HG03139 (cell line): ENCODE measurements at regions not wholly inside any gene's neighbourhood (a gene's known extent, or its start where the extent isn't known, plus 50 kb on each side); places are given as distances from the start of the nearest gene placed in this dataset.
"Not testable (repeated sequence)": the region's sequence is repeated elsewhere in the genome, so short reads cannot be mapped to it uniquely, and the experiment has no call there.

Source experiments
- ATAC-seq: cut with Tn5 transposase; IDR thresholded peaks from one replicate; pipeline ENCODE4 v1.9.1; 2021; ENCODE audit not compliant: unreplicated experiment

- ATAC-seq: no peak
These were observed 319.8 kb downstream of the HINT1 start for GRCh38 chr5:130845049-130845765.

GRCh38 chr5:130836729-130837649 is 328.1 kb downstream of the HINT1 start:
- ATAC-seq: peak; percentile 78

- ATAC-seq: not testable (repeated sequence)
These were observed 347.3 kb downstream of the HINT1 start for GRCh38 chr5:130817598-130818384.

- no peak for ATAC-seq
These were observed 349.8 kb downstream of the HINT1 start for GRCh38 chr5:130815246-130815645.

GRCh38 chr5:130808691-130809090 is 356.4 kb downstream of the HINT1 start:
- no peak for ATAC-seq

GRCh38 chr5:130805648-130806047 is 359.4 kb downstream of the HINT1 start:
- no peak for ATAC-seq

GRCh38 chr5:130805036-130805435 is 360.0 kb downstream of the HINT1 start:
- no peak for ATAC-seq

- ATAC-seq: no peak
These were observed 363.1 kb downstream of the HINT1 start for GRCh38 chr5:130801963-130802362.

GRCh38 chr5:130799015-130799414 is 366.0 kb downstream of the HINT1 start:
- ATAC-seq: no peak

GRCh38 chr5:130797303-130797702 is 367.8 kb downstream of the HINT1 start:
- ATAC-seq: no peak

GRCh38 chr5:130796902-130797301 is 368.2 kb downstream of the HINT1 start:
- ATAC-seq: no peak

GRCh38 chr5:130796032-130796431 is 369.0 kb downstream of the HINT1 start:
- ATAC-seq: no peak

GRCh38 chr5:130795037-130795436 is 370.0 kb downstream of the HINT1 start:
- ATAC-seq: no peak

- ATAC-seq: no peak
These were observed 387.3 kb downstream of the HINT1 start for GRCh38 chr5:130777794-130778193.

- ATAC-seq: no peak
These were observed 391.2 kb downstream of the HINT1 start for GRCh38 chr5:130773813-130774212.

GRCh38 chr5:130762031-130762430 is 403.0 kb downstream of the HINT1 start:
- ATAC-seq: no peak

GRCh38 chr5:130759061-130759460 is 406.0 kb downstream of the HINT1 start:
- ATAC-seq: no peak

GRCh38 chr5:130747556-130747955 is 417.5 kb downstream of the HINT1 start:
- no peak for ATAC-seq

GRCh38 chr5:130746641-130747040 is 418.4 kb downstream of the HINT1 start:
- ATAC-seq: not testable (repeated sequence)

GRCh38 chr5:130743092-130743491 is 422.0 kb downstream of the HINT1 start:
- ATAC-seq: no peak

- no peak for ATAC-seq
These were observed 424.9 kb downstream of the HINT1 start for GRCh38 chr5:130740047-130740569.
